Calu3 (cell line): ENCODE measurements at regions not wholly inside any gene's neighbourhood (a gene's known extent, or its start where the extent isn't known, plus 50 kb on each side); places are given as distances from the start of the nearest gene placed in this dataset.

Source experiments
- BruUV-seq: library from RNA; stranded (reverse); fragments of 400-500 nt; replicated peaks from 2 replicates; lab custom pipeline; 2021; lab: Mats Ljungman, UMichigan
- CTCF ChIA-PET: fragments of 300-600 bp; sonication (Branson Sonifier 250); formaldehyde crosslinking; loops from one replicate; lab custom pipeline; 2022; ENCODE audit warnings: antibody characterized with exemption; lab: Charles Lee
- DNase-seq: peaks from one replicate; pipeline ENCODE4 v3.0.0; 2022
- H3K27ac Mint-ChIP-seq: one replicate; pipeline ENCODE4 v1.8.0; 2022; ENCODE audit warnings: mixed read lengths; ENCODE audit not compliant: unreplicated experiment
- H3K27me3 Mint-ChIP-seq: one replicate; pipeline ENCODE4 v1.8.0; 2022; ENCODE audit warnings: mixed read lengths; ENCODE audit not compliant: unreplicated experiment
- H3K36me3 Mint-ChIP-seq: one replicate; pipeline ENCODE4 v1.8.0; 2022; ENCODE audit warnings: mild to moderate bottlenecking, moderate library complexity, mixed read lengths; ENCODE audit not compliant: insufficient read depth, unreplicated experiment
- H3K4me1 Mint-ChIP-seq: one replicate; pipeline ENCODE4 v1.8.0; 2022; ENCODE audit warnings: mild to moderate bottlenecking, low read depth, mixed read lengths; ENCODE audit not compliant: unreplicated experiment
- H3K4me3 Mint-ChIP-seq: one replicate; pipeline ENCODE4 v1.8.0; 2022; ENCODE audit warnings: mild to moderate bottlenecking, low read depth, moderate library complexity, mixed read lengths; ENCODE audit not compliant: unreplicated experiment
- H3K9me3 Mint-ChIP-seq: one replicate; pipeline ENCODE4 v1.8.0; 2022; ENCODE audit warnings: low read depth, mixed read lengths; ENCODE audit not compliant: unreplicated experiment
- CTCF ChIP-seq: fragments of 200-600 bp; IDR thresholded peaks from one replicate; pipeline ENCODE4 v1.8.0; 2022; ENCODE audit warnings: antibody characterized with exemption; ENCODE audit not compliant: unreplicated experiment
- intact Hi-C: fragments of 100-400 bp; cut with micrococcal nuclease; formaldehyde crosslinking; loops from one replicate; pipeline ENCODE4 v1.10.0; 2022; ENCODE audit not compliant: unreplicated experiment

- intact Hi-C loops = no loop called here
- CTCF ChIA-PET = no interaction called here
- no TSS peak for BruUV-seq
- H3K27ac Mint-ChIP-seq = no peak overlapping the region
- no peak overlapping the region for H3K4me3 Mint-ChIP-seq
- H3K9me3 Mint-ChIP-seq = no peaks in the 10 kb centered on the region
- no peak for DNase-seq
- TF ChIP-seq CTCF = no peak
- no peaks in the 10 kb centered on the region for H3K4me1 Mint-ChIP-seq
- no peaks in the 10 kb centered on the region for H3K36me3 Mint-ChIP-seq
- no peaks in the 10 kb centered on the region for H3K27me3 Mint-ChIP-seq
These were observed 182.6 kb downstream of the FBXO8 start for GRCh38 chr4:174100910-174101309.

- H3K36me3 Mint-ChIP-seq = no peaks in the 10 kb centered on the region
- no peak overlapping the region for H3K27ac Mint-ChIP-seq
- CTCF ChIA-PET = no interaction called here
- H3K27me3 Mint-ChIP-seq = no peaks in the 10 kb centered on the region
- no peaks in the 10 kb centered on the region for H3K9me3 Mint-ChIP-seq
- intact Hi-C loops = no loop called here
- no peak overlapping the region for H3K4me3 Mint-ChIP-seq
- no TSS peak for BruUV-seq
- H3K4me1 Mint-ChIP-seq = no peaks in the 10 kb centered on the region
- DNase-seq = no peak
- no peak for TF ChIP-seq CTCF
These were observed 183.8 kb downstream of the FBXO8 start for GRCh38 chr4:174099712-174100111.

GRCh38 chr4:174096999-174097398 lies 186.5 kb downstream of the FBXO8 start:
- intact Hi-C loops = no loop called here
- DNase-seq = no peak
- no TSS peak for BruUV-seq
- Mint-ChIP-seq H3K4me1 (no peaks in the 10 kb centered on the region), H3K27me3 (no peaks in the 10 kb centered on the region), H3K27ac (no peak overlapping the region), H3K36me3 (no peaks in the 10 kb centered on the region), H3K4me3 (no peak overlapping the region), H3K9me3 (no peaks in the 10 kb centered on the region)
- CTCF ChIA-PET = no interaction called here
- no peak for TF ChIP-seq CTCF

GRCh38 chr4:174096456-174096855 lies 187.0 kb downstream of the FBXO8 start:
- Mint-ChIP-seq H3K27me3 (no peaks in the 10 kb centered on the region), H3K27ac (no peak overlapping the region), H3K4me3 (no peak overlapping the region), H3K9me3 (no peaks in the 10 kb centered on the region), H3K4me1 (no peaks in the 10 kb centered on the region), H3K36me3 (no peaks in the 10 kb centered on the region)
- BruUV-seq = no TSS peak
- DNase-seq = no peak
- CTCF ChIA-PET = no interaction called here
- TF ChIP-seq CTCF = no peak
- intact Hi-C loops = no loop called here
